ENCODE measurements at regions not wholly inside any gene's neighbourhood (a gene's known extent, or its start where the extent isn't known, plus 50 kb on each side); places are given as distances from the start of the nearest gene placed in this dataset.

- TF ChIP-seq EP300 (IDR thresholded peaks at IDR 0.05) = no peak
- TF ChIP-seq CTCF (IDR thresholded peaks at IDR 0.05) = no peak
- TF ChIP-seq POLR2A (IDR thresholded peaks at IDR 0.05) = no peak
- peaks cover 0 to 4% (median 0%) of the 10 kb centered on the region in 4 donors for H3K9me3 ChIP-seq
- H3K27me3 ChIP-seq = no peaks in the 10 kb centered on the region
- 86 to 90% methylated on average over 2 of the region's 2 CpGs for WGBS, 2 donors
- H3K4me3 ChIP-seq = no peak overlapping the region
- DNase-seq (ENCODE audit: low spot score in 2 of 2) = no peak
- H3K4me1 ChIP-seq = no peaks in the 10 kb centered on the region
- H3K27ac ChIP-seq = no peak overlapping the region
- H3K36me3 ChIP-seq = no peaks in the 10 kb centered on the region
Measured at GRCh38 chr17:5753421-5753820, 169.1 kb upstream of the NLRP1 start.

- H3K27ac ChIP-seq = no peak overlapping the region
- no peaks in the 10 kb centered on the region for H3K27me3 ChIP-seq
- no peak for DNase-seq (ENCODE audit: low spot score in 2 of 2)
- no peaks in the 10 kb centered on the region for H3K4me1 ChIP-seq
- no peak for TF ChIP-seq EP300 (IDR thresholded peaks at IDR 0.05)
- TF ChIP-seq CTCF (IDR thresholded peaks at IDR 0.05) = no peak
- no peak for TF ChIP-seq POLR2A (IDR thresholded peaks at IDR 0.05)
- no peaks in the 10 kb centered on the region for H3K36me3 ChIP-seq
- no peak overlapping the region for H3K4me3 ChIP-seq
- H3K9me3 ChIP-seq = no peaks in the 10 kb centered on the region
- 58 to 60% methylated on average over 8 of the region's 8 CpGs for WGBS, 2 donors
Measured at GRCh38 chr17:5757314-5757907, 173.1 kb upstream of the NLRP1 start.

DNA sequence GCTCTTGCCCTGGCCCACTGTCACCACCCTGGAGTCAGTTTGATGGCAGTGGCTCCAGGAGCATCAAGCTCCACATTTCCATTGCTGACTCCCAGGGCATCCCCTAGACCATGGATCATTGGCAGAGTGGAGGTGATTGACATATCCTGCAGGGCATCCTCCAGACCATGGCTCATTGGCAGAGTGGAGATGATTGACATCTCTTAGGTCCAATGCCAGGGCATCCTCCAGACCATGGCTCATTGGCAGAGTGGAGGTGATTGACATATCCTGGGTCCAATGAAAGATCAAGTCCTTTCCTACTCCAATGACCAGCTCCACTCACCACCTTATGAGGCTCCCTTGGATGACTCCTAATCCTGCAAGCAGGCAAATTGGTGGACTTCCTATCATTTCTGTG lies 174.3 kb upstream of the NLRP1 start:
- no peaks in the 10 kb centered on the region for H3K9me3 ChIP-seq
- H3K27me3 ChIP-seq = no peaks in the 10 kb centered on the region
- no peaks in the 10 kb centered on the region for H3K4me1 ChIP-seq
- H3K36me3 ChIP-seq = no peaks in the 10 kb centered on the region
- H3K4me3 ChIP-seq = no peak overlapping the region
- no peak overlapping the region for H3K27ac ChIP-seq
- DNase-seq (ENCODE audit: low spot score in 2 of 2) = no peak
- TF ChIP-seq CTCF (IDR thresholded peaks at IDR 0.05) (no peak), EP300 (IDR thresholded peaks at IDR 0.05) (no peak), POLR2A (IDR thresholded peaks at IDR 0.05) (no peak)

- 72 to 77% methylated on average over 8 of the region's 8 CpGs for WGBS, 2 donors
Measured at GRCh38 chr17:5759501-5759925, 175.2 kb upstream of the NLRP1 start.

DNA sequence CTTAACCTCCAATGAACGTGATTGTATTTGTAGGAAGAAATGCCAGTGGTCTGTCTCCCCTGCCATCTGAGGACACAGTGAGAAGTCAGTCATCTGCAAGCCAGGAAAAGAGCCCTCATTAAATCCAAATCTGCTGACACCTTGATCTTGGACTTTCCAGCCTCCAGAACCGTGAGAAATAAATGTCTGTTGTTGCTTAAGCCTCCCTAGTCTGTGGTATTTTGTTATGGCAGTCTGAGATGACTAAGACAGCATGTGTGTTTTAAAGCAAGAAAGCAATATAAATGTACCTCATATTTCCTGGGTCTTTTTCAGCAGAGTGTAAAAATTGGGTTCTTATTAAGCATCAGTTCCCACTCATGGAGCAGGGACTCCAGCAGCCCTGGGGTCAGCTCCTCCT lies 177.9 kb upstream of the NLRP1 start:
- no peak for DNase-seq (ENCODE audit: low spot score in 2 of 2)
- Histone ChIP-seq H3K4me1 (no peaks in the 10 kb centered on the region), H3K9me3 (no peaks in the 10 kb centered on the region), H3K27ac (no peak overlapping the region), H3K36me3 (no peaks in the 10 kb centered on the region), H3K27me3 (no peaks in the 10 kb centered on the region), H3K4me3 (no peak overlapping the region)
- TF ChIP-seq POLR2A (IDR thresholded peaks at IDR 0.05) = no peak
- no peak for TF ChIP-seq CTCF (IDR thresholded peaks at IDR 0.05)
- TF ChIP-seq EP300 (IDR thresholded peaks at IDR 0.05) = no peak
- WGBS, 2 donors = 64 to 73% methylated on average over 2 of the region's 2 CpGs

More at GRCh38 chr17:5759501-5759925, 175.2 kb upstream of the NLRP1 start:
- H3K4me1 ChIP-seq = no peaks in the 10 kb centered on the region
- no peak overlapping the region for H3K27ac ChIP-seq
- no peaks in the 10 kb centered on the region for H3K9me3 ChIP-seq
- DNase-seq (ENCODE audit: low spot score in 2 of 2) = no peak
- TF ChIP-seq EP300 (IDR thresholded peaks at IDR 0.05) (no peak), CTCF (IDR thresholded peaks at IDR 0.05) (no peak), POLR2A (IDR thresholded peaks at IDR 0.05) (no peak)
- no peak overlapping the region for H3K4me3 ChIP-seq
- H3K36me3 ChIP-seq = no peaks in the 10 kb centered on the region
- no peaks in the 10 kb centered on the region for H3K27me3 ChIP-seq

All from tibial nerve (tissue), 4 donors.